COLO668 (cell line): ENCODE measurements at regions not wholly inside any gene's neighbourhood (a gene's known extent, or its start where the extent isn't known, plus 50 kb on each side); places are given as distances from the start of the nearest gene placed in this dataset.

Source experiments
- DNase-seq: peaks from one replicate; lab custom pipeline; 2025; ENCODE audit not compliant: unreplicated experiment; lab: John Stamatoyannopoulos, UW

DNA sequence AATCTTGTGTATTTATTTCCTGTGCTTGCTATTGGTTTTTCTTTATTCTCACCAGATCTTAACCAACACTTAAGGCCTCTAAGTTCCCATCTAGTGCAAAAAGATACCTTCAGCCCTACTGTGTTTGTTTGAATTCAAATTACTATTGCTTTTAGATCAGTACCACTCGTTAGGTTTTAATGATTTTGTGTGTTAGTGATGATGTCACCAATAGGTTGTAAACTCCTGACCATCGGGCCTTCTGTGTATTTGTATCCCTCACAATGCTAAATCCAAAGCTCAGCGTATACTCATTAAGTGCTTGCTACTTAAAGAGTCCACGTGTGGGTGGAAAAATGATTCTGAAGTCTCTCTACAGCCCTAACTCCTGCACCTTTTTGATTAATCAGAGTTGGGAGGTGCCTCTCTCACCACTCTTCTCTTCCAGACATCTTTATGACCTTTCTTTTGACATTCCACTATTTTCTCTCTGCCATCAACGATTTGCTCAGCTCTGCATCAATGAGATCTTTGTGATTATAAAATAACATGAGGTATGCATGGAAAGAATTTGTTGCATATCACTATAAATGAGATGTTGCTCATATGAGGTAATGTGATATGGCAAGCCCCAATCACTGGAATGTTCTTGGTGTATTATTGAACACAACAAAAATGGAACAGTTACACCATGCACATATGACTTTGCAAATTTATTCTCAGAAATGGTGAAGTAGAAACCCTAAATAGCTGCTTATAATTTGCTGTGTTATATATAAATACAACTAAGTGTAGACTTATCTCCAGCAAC is 55.1 kb upstream of the LAMA2 start:
- DNase-seq = no peak

DNA sequence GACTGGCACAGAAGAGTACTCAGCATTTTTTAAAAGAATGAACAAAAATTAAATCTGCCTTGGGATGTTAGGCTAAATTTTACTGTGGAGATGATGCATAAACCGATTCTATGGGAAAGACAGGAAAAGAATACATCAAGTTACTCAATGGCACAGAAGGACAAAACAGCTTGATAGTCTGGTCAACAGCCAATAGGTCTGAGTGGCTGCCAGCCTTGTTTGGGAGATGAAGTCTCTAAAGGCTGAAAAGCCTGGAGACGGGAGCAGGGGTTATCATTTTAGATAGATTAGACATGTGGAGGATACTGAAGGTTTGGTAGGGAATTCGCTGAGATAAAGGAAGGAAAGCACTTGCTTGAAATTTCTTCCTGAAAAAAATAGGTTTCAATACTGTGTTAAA is 56.3 kb upstream of the LAMA2 start:
- no peak for DNase-seq

DNA sequence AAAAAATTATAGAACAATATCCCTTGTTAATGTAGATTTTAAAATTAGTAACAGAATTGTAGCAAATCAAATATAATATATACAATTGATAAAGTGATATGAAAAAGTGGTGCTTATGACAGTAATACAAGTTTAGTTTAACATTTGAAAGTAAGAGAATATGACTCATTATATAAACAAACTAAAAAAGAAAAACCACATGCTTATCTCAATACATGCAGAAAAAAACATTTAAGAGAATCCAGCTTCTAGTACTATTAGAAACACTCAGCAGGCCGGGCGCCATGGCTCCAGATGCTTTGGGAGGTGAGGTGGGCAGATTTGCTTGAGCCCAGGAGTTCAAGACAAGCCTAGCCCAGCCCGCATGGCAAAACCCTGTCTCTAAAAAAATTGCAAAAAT is 60.7 kb upstream of the LAMA2 start:
- DNase-seq = no peak

DNA sequence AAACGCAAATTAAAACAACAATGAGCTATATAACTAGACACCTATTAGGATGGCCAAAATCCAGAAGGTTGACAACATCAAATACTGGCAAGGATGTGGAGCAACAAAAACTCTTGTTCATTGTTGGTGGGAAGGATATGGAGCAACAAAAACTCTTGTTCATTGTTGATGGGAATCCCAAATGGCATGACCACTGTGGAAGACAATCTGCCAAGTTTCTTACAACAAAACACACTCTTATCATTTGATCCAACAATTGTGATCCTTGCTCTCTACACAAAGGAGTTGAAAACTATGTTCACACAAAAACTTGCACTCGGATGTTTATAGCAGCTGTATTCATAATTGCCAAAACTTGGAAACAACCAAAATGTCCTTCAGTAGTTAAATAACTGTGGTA is 61.8 kb upstream of the LAMA2 start:
- DNase-seq = no peak

DNA sequence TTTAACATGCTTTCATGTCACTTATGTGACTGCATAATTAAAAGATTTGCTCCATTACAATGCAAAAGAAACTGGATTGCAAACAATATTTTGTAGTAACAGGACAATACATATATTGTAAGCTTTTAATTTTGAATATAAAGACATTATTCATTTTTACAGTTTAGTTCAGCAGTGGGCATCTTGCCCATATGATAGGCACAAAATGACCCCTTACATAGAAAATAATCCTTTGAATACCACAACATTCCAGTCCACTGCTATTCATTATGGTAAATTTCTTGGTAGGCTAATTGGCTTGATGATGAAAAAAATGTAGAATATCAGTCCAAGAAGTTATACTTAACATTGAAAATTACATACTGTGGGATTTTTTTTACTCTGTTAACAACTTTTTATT is 74.1 kb upstream of the LAMA2 start:
- no peak for DNase-seq

DNA sequence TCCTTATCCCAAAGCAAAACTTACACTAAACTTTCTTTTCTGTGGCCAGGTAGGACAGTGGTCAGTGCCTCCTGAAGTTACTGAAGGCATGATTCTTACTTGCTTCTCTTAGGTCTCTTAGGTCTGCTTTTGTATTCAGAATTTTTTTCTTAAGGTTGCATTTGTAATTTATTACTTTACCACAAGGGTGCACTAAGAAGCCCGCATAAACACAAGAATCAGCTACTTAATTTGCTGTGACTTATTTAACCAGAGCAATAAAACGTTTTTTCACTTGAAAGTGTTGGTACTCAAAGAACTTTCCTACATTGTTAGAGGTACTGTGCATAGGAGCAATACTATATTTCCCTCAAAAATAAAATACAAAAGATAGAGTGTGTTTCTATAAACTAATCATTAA is 75.4 kb upstream of the LAMA2 start:
- DNase-seq = no peak

DNA sequence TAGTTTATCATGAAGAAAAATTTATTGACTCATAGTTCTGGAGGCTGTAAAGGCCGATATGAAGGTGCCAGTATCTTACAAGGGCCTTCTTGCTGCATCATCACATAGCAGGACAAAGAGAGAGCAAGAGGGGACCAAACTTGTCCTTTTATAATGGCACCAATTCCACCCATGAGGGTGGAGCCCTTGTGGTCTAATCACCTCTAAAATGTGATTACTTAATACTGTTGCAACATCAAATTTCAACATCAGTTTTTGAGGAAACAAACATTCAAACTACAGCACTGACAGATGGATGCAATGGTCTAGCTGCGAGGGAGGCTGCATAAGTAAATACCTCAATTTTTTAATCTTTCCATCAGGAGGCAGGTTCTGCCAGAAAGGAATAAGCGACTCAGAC is 76.7 kb upstream of the LAMA2 start:
- no peak for DNase-seq

DNA sequence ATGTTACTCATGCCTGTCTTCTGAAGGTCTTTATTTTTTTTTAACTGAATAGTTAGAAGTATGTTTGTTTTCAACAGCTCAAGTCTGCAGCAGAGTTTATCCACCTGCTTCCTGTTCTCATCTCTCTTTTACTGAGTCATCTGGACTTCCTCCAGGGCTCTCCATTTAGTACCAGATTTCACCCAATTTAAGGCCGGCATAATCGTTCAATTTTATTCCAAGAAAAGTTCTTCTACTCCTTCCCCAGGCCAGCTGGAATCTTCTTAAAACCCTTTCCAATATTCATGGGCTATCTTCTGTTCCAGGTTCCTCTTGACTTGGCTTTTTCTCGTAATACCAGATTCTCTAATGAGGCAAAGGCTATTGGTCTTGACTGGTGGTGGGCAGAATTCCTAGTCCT is 79.0 kb upstream of the LAMA2 start:
- no peak for DNase-seq

DNA sequence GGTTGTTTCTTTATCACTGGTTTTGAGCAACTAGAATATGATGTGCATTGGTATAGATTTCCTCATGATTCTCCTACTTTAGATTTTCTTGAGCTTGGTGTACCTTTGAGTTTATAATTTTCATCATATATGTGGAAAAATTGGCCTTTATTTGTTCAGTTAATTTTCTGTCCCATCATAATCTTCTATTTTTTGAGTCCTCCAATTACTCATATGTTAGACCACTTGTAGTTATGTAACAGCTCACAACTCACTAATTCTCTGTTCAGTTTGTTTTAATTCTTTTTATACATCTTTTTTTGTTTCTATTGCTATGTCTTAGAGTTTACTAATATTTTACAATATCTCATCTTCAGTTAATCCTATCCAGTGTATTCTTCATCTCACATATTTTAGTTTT is 81.3 kb upstream of the LAMA2 start:
- no peak for DNase-seq

DNA sequence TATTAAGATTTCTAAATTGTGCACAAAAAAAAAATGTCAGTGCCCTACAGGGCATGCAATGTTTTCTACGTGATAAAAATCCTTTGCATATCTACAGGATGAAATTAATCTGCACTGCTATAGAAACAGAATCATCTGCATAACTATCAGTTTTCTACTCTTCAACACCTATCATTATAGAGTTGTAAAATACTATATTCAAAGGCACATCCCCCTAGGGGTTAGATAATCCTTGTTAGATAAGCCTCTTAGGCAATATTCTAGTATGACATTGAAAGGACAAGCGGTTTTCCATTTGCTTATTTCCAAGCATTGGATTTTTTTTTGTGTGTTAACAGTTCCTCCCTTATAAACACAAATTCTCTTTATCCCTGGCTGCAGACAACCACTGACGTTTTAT is 98.7 kb upstream of the LAMA2 start:
- no peak for DNase-seq

DNA sequence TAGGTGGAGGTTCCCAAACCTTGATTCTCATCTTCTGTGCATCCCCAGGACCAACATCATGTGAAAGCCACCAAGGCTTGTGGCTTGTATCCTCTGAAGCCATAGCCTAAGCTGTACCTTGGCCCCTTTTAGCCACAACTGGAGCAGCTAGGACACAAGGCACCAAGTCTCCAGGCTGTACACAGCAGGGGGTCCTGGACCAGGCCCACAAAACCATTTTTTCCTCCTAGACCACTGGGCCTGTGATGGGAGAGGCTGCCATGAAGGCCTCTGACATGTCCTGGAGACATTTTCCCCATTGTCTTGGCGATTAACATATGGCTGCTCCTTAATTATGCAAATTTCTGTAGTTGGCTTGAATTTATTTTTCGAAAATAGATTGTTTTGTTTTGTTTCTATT is 114.8 kb upstream of the LAMA2 start:
- DNase-seq = no peak

DNA sequence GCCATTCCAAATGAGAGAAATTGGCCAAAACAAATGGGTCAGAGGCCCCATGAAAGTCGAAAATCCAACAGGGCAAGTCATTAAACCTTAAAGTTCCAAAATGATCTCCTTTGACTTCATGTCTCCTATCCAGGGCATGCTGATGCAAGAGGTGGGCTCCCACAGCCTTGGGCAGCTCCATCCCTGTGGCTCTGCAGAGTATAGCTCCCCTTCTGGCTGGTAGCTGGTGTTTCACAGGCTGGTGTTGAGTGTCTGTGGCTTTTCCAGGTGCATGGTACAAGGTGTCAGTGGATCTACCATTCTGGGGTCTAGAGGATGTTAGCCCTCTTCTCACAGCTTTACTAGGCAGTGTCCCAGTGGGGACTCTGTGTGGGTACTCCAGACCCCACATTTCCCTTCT is 115.2 kb upstream of the LAMA2 start:
- no peak for DNase-seq

DNA sequence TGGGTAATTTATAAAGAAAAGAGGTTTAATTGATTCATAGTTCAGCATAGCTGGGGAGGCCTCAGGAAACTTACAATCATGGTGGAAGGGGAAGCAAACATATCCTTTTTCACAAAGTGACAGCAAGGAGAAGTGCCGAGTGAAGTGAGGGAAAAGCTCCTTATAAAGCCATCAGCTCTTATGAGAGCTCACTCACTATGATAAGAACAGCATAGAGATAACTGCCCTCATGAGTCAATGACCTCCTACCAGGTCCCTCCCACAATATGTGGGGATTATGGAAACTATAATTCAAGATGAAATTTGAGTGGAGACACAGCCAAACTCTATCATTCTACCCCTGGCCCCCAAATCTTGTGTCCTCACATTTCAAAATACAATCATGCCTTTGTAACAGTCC is 115.8 kb upstream of the LAMA2 start:
- DNase-seq = no peak

DNA sequence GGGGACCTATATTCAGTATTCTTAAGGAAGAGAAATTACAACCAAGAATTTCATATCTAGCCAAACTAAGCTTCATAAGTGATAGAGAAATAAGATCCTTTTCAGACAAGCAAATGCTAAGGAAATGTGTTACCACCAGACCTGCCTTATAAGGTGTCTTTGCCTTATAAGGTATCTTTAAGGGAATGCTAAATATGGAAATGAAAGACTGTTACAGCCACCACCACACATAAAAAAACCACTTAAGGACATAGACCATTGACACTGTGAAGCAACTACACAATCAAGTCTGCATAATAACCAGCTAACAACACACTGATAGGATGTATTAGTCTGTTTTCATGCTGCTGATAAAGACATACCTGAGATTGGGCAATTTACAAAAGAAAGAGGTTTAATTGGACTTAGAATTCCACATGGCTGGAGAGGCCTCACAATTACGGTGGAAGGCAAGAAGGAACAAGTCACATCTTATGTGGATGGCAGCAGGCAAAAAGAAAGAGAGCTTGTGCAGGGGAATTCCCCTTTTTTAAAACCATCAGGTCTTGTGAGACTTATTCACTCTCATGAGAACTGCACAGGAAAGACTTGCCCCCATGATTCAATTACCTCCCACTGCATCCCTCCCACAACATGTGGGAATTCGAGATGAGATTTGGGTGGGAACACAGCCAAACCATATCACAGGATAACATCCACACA is 119.2 kb upstream of the LAMA2 start:
- no peak for DNase-seq

DNA sequence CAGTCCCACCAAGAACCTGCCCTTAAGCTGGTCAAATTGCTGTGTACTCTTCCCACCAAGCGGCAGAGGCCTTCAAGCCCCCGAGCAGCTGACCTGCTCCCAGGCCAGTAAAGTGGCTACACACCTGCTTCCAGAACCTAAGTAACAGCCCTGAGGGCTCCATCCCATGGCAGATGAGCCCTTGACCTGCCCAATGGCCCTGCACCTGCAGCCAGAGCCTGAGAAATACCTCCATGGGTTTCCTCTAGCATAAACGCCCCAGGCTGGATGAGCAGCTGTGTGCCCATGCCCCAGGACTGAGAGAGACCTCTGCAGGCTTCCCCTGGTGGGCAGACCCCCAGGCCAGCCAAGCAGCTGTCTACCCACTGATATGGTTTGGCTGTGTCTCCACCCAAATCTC is 123.0 kb upstream of the LAMA2 start:
- DNase-seq = no peak

DNA sequence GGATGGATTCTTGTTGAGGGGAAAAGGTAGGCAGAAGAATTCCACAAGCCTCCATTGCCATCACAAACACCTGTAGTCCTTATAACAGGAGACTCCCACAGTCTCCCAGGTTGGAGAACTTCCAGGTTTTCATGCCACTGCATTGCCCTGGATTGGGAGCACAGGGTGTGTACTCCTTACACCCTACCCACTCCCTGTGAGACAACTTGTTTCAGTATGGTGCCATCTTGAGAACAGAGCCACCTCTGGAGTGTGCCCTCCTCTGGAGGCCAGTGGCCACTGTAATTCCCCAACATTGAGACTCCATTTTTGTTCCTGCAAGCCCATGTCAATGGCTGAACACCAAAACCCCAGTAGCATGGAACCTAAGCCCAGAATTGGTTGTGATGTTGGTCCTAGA is 123.5 kb upstream of the LAMA2 start:
- no peak for DNase-seq

DNA sequence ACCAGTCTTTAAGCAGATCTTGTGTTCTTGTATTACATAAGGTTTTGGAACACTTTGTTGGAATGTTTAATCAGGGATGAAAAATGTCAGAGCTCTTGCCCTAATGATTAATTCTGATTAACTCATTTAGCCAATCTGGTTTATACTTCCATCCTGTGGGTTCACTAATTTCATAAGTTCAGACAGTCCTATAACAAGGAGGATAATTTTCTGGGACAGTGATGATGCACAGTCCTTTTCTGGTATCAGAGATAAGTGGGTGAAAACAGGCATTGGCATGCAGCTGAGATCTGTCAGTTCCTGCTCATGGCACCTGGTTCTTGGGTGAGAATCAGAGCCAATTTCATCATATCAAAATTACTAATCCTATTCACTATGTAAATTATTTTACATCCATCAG is 125.0 kb upstream of the LAMA2 start:
- no peak for DNase-seq

DNA sequence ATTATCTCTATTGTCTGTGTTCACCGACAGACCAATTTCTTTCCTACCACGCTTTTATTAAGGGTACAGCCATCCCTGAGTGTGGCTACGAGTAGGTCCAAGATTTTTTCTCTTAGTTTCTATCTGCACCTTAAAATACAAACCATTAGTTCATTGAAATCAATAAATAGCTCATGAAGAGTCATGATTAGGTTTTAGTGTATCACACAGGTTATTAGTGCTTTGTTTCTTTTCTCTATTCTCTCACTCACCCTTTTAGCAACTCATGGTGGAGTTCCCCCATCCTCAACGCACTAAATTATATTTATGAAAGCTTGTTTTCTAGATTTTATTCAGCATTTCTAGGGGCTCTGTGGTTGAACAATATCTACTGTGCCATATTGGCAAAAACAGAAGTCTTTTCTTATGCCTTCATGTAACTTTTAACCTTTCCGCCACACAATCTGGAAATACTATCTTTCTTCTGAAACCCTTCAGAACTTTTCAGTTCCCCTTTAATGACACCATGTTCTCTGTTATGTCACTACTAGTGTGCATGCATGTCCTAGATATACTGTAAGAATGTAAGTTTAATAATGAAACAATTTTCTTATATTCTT is 128.2 kb upstream of the LAMA2 start:
- no peak for DNase-seq

DNA sequence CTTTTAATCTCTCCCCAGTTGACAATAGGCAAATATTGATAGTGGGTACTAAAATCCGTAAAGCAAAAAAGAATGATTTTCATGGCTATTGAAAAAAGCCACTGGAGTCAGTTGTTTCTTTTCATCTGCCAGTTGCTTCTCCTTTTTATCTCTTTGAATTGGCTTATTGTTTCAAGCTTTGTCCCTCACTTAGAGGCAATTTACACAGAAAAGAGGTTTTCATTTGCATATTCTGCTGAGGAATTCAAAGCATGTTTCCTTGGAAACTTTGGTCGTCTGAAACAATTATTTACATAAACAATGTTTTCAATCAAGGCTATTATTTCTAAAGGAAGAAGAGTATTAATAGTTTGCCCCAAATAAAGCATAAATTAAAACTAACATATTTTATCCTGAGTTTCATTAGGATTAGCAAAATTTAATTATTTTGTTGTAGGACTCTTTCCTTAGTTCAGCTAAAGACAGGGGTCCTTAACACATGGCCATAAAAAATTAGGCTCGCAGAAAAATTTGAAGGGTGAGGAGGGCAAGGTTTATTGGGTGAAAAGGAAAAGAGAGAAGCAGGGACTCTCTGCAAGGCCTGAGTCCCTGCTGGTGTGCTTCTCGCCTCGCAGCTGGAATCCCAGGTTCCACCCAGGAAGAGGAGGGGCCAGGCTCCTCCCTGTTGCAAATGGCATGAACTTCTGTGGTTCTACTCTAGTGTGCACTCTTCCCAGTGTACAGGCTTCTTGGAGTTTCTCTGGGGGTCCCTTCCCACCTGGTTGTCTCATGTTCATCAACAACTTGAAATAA is 138.8 kb upstream of the LAMA2 start:
- no peak for DNase-seq

DNA sequence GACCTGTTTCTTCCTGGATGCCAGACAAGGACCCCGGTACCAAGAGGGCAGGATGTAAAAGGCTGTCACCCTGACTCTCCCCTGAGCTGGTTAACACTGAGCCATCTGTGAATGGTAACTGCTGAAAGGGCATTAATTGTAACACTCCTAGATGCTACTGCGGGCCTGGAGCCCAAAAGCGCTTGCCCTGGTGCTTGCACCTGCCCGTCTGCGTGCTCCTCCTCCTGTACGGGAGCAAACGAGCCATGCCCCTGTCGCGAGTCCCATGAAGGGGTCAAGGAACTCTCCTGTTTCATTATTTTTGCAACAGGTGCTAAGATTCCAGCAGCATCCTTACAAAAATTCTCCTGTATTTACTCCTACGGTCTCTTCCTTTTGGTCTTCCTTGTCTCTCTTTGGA is 140.0 kb upstream of the LAMA2 start:
- no peak for DNase-seq

DNA sequence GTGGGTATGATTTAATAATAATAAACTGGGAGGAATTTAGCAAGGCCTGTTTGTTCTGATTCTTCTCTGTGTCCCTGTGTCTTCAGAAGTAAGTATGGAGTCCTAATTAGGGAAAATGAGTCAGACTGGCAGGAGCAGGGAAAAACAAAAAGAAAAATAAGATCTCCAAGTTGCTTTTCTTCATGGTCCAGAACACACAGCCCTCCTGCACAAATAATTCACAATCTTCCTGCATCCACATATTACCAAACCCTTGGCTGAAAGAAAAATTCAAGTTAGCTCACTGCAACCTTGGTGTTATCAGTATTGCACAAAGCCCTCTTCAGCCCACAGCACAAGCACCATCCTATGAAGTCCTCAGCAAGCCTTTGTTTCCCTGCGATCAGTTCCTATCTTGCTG is 142.0 kb upstream of the LAMA2 start:
- DNase-seq = no peak

DNA sequence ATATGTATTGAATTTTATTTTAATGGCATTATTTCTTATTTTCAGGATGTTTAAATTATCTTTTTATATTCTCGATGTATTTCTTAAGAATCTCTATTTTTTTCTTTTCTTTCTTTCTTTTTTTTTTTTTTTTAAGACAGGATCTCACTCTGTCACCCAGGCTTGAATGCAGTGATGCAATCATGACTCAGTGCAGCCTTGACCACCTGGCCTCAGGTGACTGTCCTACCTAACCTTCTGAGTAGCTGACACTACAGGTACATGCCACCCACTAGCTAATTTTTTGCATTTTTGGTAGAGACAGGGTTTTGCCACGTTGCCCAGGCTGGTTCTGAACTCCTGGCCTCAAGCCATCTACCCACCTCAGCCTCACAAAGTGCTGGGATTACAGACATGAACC is 143.8 kb upstream of the LAMA2 start:
- DNase-seq = no peak
